ENCODE measurements at regions not wholly inside any gene's neighbourhood (a gene's known extent, or its start where the extent isn't known, plus 50 kb on each side); places are given as distances from the start of the nearest gene placed in this dataset.

DNA sequence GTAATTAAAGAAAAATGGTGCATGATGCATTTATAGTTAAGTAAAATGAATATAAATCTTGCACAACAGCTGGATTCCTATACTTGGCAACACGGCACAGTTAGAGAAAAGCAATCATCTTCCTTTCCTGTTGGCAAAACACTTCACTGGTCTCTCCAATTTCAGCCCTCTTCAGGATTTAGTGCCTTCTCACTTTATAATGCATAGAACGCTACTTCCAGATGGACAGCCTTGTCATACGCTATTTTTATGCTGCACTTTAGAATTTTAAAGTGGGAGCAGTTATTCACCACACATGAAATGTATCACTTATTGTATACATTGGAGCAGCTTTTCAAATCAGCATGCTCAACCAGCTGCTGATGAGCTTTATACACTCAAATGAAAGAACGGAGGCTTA lies 194.4 kb upstream of the GBE1 start:
- TF ChIP-seq SNAI2 (CRISPR knock-in tag; IDR thresholded peaks at IDR 0.05) (no peak), ZFP3 (CRISPR knock-in tag; IDR thresholded peaks at IDR 0.05) (no peak), RARB (CRISPR knock-in tag; IDR thresholded peaks at IDR 0.05) (no peak), BACH2 (CRISPR knock-in tag; IDR thresholded peaks at IDR 0.05; ENCODE audit: borderline replicate concordance) (no peak), TOX (CRISPR knock-in tag; IDR thresholded peaks at IDR 0.05; ENCODE audit: borderline replicate concordance) (no peak), ISL1 (CRISPR knock-in tag; IDR thresholded peaks at IDR 0.05) (no peak), GLIS3 (CRISPR knock-in tag; IDR thresholded peaks at IDR 0.05) (no peak), PPARA (CRISPR knock-in tag; IDR thresholded peaks at IDR 0.05; ENCODE audit: borderline replicate concordance) (no peak), ZNF70 (CRISPR knock-in tag; IDR thresholded peaks at IDR 0.05) (no peak)
- TF ChIP-seq, protein P1, sequence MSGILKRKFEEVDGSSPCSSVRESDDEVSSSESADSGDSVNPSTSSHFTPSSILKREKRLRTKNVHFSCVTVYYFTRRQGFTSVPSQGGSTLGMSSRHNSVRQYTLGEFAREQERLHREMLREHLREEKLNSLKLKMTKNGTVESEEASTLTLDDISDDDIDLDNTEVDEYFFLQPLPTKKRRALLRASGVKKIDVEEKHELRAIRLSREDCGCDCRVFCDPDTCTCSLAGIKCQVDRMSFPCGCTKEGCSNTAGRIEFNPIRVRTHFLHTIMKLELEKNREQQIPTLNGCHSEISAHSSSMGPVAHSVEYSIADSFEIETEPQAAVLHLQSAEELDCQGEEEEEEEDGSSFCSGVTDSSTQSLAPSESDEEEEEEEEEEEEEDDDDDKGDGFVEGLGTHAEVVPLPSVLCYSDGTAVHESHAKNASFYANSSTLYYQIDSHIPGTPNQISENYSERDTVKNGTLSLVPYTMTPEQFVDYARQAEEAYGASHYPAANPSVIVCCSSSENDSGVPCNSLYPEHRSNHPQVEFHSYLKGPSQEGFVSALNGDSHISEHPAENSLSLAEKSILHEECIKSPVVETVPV (CRISPR knock-in tag; IDR thresholded peaks at IDR 0.05), result no peak
- no peak for ATAC-seq

GRCh38 chr3:81953111-81953510 lies 191.7 kb upstream of the GBE1 start:
- TF ChIP-seq CSDC2 (CRISPR knock-in tag; IDR thresholded peaks at IDR 0.05), result no peak
- TF ChIP-seq TOX (CRISPR knock-in tag; IDR thresholded peaks at IDR 0.05; ENCODE audit: borderline replicate concordance), result no peak
- no peak for TF ChIP-seq ZC3H10 (CRISPR knock-in tag; IDR thresholded peaks at IDR 0.05)
- ATAC-seq, result no peak

DNA sequence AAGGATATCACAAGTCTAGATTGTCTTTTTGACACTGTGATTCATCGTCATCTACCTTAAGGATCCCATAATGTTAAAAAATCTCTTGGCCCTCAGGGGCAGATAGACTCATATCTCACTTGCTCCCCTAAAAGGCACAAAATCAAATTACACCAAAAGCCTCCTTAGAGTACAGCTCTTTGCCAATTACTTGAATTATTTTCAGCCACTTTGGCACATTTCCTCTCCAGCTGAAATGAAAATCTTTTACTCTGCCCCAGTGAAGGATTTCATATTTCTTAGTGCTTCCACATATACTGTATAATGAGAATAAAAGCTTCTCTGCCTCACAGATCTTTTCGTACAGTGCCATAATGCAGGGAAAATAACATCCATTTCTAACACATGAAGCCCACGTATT lies 190.7 kb upstream of the GBE1 start:
- ATAC-seq, result no peak
- no peak for TF ChIP-seq ARNTL (CRISPR knock-in tag; IDR thresholded peaks at IDR 0.05; ENCODE audit: borderline replicate concordance, low read depth)
- TF ChIP-seq ZC3H10 (CRISPR knock-in tag; IDR thresholded peaks at IDR 0.05), result no peak
- no peak for TF ChIP-seq ZFP30 (CRISPR knock-in tag; IDR thresholded peaks at IDR 0.05)
- no peak for TF ChIP-seq ESRRG (CRISPR knock-in tag; IDR thresholded peaks at IDR 0.05)
- TF ChIP-seq, protein P2, sequence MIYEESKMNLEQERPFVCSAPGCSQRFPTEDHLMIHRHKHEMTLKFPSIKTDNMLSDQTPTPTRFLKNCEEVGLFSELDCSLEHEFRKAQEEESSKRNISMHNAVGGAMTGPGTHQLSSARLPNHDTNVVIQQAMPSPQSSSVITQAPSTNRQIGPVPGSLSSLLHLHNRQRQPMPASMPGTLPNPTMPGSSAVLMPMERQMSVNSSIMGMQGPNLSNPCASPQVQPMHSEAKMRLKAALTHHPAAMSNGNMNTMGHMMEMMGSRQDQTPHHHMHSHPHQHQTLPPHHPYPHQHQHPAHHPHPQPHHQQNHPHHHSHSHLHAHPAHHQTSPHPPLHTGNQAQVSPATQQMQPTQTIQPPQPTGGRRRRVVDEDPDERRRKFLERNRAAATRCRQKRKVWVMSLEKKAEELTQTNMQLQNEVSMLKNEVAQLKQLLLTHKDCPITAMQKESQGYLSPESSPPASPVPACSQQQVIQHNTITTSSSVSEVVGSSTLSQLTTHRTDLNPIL (CRISPR knock-in tag; IDR thresholded peaks at IDR 0.05; ENCODE audit: low read depth), result no peak
- TF ChIP-seq, protein P1 (CRISPR knock-in tag; IDR thresholded peaks at IDR 0.05), result no peak
- TF ChIP-seq ISL1 (CRISPR knock-in tag; IDR thresholded peaks at IDR 0.05), result no peak
- TF ChIP-seq CSDC2 (CRISPR knock-in tag; IDR thresholded peaks at IDR 0.05), result no peak
- TF ChIP-seq, protein P3, sequence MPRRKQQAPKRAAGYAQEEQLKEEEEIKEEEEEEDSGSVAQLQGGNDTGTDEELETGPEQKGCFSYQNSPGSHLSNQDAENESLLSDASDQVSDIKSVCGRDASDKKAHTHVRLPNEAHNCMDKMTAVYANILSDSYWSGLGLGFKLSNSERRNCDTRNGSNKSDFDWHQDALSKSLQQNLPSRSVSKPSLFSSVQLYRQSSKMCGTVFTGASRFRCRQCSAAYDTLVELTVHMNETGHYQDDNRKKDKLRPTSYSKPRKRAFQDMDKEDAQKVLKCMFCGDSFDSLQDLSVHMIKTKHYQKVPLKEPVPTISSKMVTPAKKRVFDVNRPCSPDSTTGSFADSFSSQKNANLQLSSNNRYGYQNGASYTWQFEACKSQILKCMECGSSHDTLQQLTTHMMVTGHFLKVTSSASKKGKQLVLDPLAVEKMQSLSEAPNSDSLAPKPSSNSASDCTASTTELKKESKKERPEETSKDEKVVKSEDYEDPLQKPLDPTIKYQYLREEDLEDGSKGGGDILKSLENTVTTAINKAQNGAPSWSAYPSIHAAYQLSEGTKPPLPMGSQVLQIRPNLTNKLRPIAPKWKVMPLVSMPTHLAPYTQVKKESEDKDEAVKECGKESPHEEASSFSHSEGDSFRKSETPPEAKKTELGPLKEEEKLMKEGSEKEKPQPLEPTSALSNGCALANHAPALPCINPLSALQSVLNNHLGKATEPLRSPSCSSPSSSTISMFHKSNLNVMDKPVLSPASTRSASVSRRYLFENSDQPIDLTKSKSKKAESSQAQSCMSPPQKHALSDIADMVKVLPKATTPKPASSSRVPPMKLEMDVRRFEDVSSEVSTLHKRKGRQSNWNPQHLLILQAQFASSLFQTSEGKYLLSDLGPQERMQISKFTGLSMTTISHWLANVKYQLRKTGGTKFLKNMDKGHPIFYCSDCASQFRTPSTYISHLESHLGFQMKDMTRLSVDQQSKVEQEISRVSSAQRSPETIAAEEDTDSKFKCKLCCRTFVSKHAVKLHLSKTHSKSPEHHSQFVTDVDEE (CRISPR knock-in tag; IDR thresholded peaks at IDR 0.05), result no peak
- no peak for TF ChIP-seq BACH2 (CRISPR knock-in tag; IDR thresholded peaks at IDR 0.05; ENCODE audit: borderline replicate concordance)
- no peak for TF ChIP-seq TCF4 (CRISPR knock-in tag; IDR thresholded peaks at IDR 0.05; ENCODE audit: borderline replicate concordance)
- TF ChIP-seq ZNF565 (CRISPR knock-in tag; conservative IDR thresholded peaks at IDR 0.05; ENCODE audit: low read depth), result no peak
- no peak for TF ChIP-seq POU6F1 (CRISPR knock-in tag; IDR thresholded peaks at IDR 0.05; ENCODE audit: borderline replicate concordance, low read depth)
- TF ChIP-seq, protein P4, sequence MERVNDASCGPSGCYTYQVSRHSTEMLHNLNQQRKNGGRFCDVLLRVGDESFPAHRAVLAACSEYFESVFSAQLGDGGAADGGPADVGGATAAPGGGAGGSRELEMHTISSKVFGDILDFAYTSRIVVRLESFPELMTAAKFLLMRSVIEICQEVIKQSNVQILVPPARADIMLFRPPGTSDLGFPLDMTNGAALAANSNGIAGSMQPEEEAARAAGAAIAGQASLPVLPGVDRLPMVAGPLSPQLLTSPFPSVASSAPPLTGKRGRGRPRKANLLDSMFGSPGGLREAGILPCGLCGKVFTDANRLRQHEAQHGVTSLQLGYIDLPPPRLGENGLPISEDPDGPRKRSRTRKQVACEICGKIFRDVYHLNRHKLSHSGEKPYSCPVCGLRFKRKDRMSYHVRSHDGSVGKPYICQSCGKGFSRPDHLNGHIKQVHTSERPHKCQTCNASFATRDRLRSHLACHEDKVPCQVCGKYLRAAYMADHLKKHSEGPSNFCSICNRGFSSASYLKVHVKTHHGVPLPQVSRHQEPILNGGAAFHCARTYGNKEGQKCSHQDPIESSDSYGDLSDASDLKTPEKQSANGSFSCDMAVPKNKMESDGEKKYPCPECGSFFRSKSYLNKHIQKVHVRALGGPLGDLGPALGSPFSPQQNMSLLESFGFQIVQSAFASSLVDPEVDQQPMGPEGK (CRISPR knock-in tag; IDR thresholded peaks at IDR 0.05; ENCODE audit: borderline replicate concordance), result no peak
- no peak for TF ChIP-seq SNAI2 (CRISPR knock-in tag; IDR thresholded peaks at IDR 0.05)
- TF ChIP-seq PPARA (CRISPR knock-in tag; IDR thresholded peaks at IDR 0.05; ENCODE audit: borderline replicate concordance), result no peak
- no peak for TF ChIP-seq GLIS3 (CRISPR knock-in tag; IDR thresholded peaks at IDR 0.05)
- no peak for TF ChIP-seq RARB (CRISPR knock-in tag; IDR thresholded peaks at IDR 0.05)
- no peak for TF ChIP-seq TOX (CRISPR knock-in tag; IDR thresholded peaks at IDR 0.05; ENCODE audit: borderline replicate concordance)
- TF ChIP-seq ZFP3 (CRISPR knock-in tag; IDR thresholded peaks at IDR 0.05), result no peak
